Liver (tissue), 8 donors: ENCODE measurements at regions not wholly inside any gene's neighbourhood (a gene's known extent, or its start where the extent isn't known, plus 50 kb on each side); places are given as distances from the start of the nearest gene placed in this dataset.

Experiments used
- DNase-seq: peaks from one replicate; pipeline ENCODE4 v3.0.0-alpha.2; 2017; ENCODE audit warnings: low spot score
- H3K27ac ChIP-seq, 2 donors: one replicate each; pipeline ENCODE4 v1.7.0; 2013; ENCODE audit warnings: inconsistent platforms in 2 of 2, low read length in 2 of 2, control low read depth in 1 of 2, low read depth in 1 of 2, mild to moderate bottlenecking in 1 of 2
- H3K27me3 ChIP-seq, 4 donors: one replicate each; pipeline versions ENCODE4 v1.6.1 to v1.7.0; 2013; ENCODE audit warnings: low read length in 3 of 4, inconsistent platforms in 1 of 4, mild to moderate bottlenecking in 1 of 4, moderate library complexity in 1 of 4; ENCODE audit not compliant: control insufficient read depth in 4 of 4, insufficient read depth in 4 of 4
- H3K36me3 ChIP-seq, 4 donors: one replicate each; pipeline versions ENCODE4 v1.6.1 to v1.7.0; 2013; ENCODE audit warnings: low read length in 3 of 4, mild to moderate bottlenecking in 3 of 4, low read depth in 1 of 4, moderate library complexity in 1 of 4; ENCODE audit not compliant: control insufficient read depth in 4 of 4, insufficient read depth in 3 of 4
- H3K4me1 ChIP-seq, 4 donors: one replicate each; pipeline versions ENCODE4 v1.6.1 to v1.7.0; 2013; ENCODE audit warnings: low read length in 3 of 4, mild to moderate bottlenecking in 3 of 4, moderate library complexity in 1 of 4; ENCODE audit not compliant: control insufficient read depth in 4 of 4, insufficient read depth in 4 of 4
- H3K4me3 ChIP-seq, 3 donors: one replicate each; pipeline versions ENCODE4 v1.6.1 to v1.7.0; 2013; ENCODE audit warnings: low read length in 3 of 3, control low read depth in 1 of 3, low read depth in 1 of 3, mild to moderate bottlenecking in 1 of 3
- H3K9ac ChIP-seq, 2 donors: one replicate each; pipeline ENCODE4 v1.7.0; 2013; ENCODE audit warnings: low read length in 2 of 2, mild to moderate bottlenecking in 2 of 2, moderate library complexity in 2 of 2, control low read depth in 1 of 2, low read depth in 1 of 2
- H3K9me3 ChIP-seq, 4 donors: one replicate each; pipeline versions ENCODE4 v1.6.1 to v1.7.0; 2013; ENCODE audit warnings: low read length in 3 of 4; ENCODE audit not compliant: control insufficient read depth in 4 of 4
- EGR1 ChIP-seq, 2 donors: IDR thresholded peaks; 2 replicates each; pipeline ENCODE4 v1.6.1; 2016 to 2018; ENCODE audit warnings: antibody characterized with exemption in 2 of 2, low read depth in 2 of 2
- FOXA1 ChIP-seq: IDR thresholded peaks from 2 replicates; pipeline ENCODE4 v1.6.1; 2016; ENCODE audit warnings: antibody characterized with exemption
- FOXA2 ChIP-seq: IDR thresholded peaks from 2 replicates; pipeline ENCODE4 v1.6.1; 2016; ENCODE audit warnings: antibody characterized with exemption
- GABPA ChIP-seq, 2 donors: IDR thresholded peaks in 1 of 2; conservative IDR thresholded peaks in 1 of 2; 2 replicates each; pipeline ENCODE4 v1.6.1; 2016; ENCODE audit warnings: antibody characterized with exemption in 2 of 2, mild to moderate bottlenecking in 1 of 2, moderate library complexity in 1 of 2
- HNF4G ChIP-seq: IDR thresholded peaks from 2 replicates; pipeline ENCODE4 v1.6.1; 2016; ENCODE audit warnings: antibody characterized with exemption
- JUND ChIP-seq, 2 donors: IDR thresholded peaks; 2 replicates each; pipeline ENCODE4 v1.6.1; 2016; ENCODE audit warnings: antibody characterized with exemption in 2 of 2
- NR2F2 ChIP-seq: IDR thresholded peaks from 2 replicates; pipeline ENCODE4 v1.6.1; 2016; ENCODE audit warnings: antibody characterized with exemption
- RAD21 ChIP-seq, 2 donors: IDR thresholded peaks; 2 replicates each; pipeline ENCODE4 v1.6.1; 2016; ENCODE audit warnings: antibody characterized with exemption in 2 of 2, mild to moderate bottlenecking in 2 of 2
- SP1 ChIP-seq: IDR thresholded peaks from 2 replicates; pipeline ENCODE4 v1.6.1; 2018; ENCODE audit warnings: antibody characterized with exemption, mild to moderate bottlenecking
- YY1 ChIP-seq: IDR thresholded peaks from 2 replicates; pipeline ENCODE4 v1.6.1; 2016; ENCODE audit warnings: antibody characterized with exemption, mild to moderate bottlenecking
- WGBS: extraction: QIAGEN DNeasy Blood & Tissue Kit; methylation state at CpG from one replicate; pipeline ENCODE4 v1.1.7; 2013; 5-methylcytosine and 5-hydroxymethylcytosine counted together
- TF ChIP-seq, protein P1 (sequence below): IDR thresholded peaks from 2 replicates; pipeline ENCODE4 v1.6.1; 2016; ENCODE audit warnings: antibody characterized with exemption, mild to moderate bottlenecking
- TF ChIP-seq, protein P2 (sequence below): IDR thresholded peaks from 2 replicates; pipeline ENCODE4 v1.6.1; 2016; ENCODE audit warnings: antibody characterized with exemption
- TF ChIP-seq, protein P3 (sequence below): IDR thresholded peaks from 2 replicates; pipeline ENCODE4 v1.6.1; 2016; ENCODE audit warnings: antibody characterized with exemption
- TF ChIP-seq, protein P4 (sequence below): IDR thresholded peaks from 2 replicates; pipeline ENCODE4 v1.6.1; 2016; ENCODE audit warnings: antibody characterized with exemption
- TF ChIP-seq, protein P5 (sequence below): fragments of 150-350 bp; IDR thresholded peaks from 2 replicates; pipeline ENCODE4 v1.5.1; 2017; ENCODE audit warnings: improper control_type of control experiment, low read depth, low read length; ENCODE audit not compliant: missing input control
- donor health status: healthy.
- donor health status: healthy.
- donor health status: healthy.
- donor health status: healthy.
- donor health status: healthy.

DNA sequence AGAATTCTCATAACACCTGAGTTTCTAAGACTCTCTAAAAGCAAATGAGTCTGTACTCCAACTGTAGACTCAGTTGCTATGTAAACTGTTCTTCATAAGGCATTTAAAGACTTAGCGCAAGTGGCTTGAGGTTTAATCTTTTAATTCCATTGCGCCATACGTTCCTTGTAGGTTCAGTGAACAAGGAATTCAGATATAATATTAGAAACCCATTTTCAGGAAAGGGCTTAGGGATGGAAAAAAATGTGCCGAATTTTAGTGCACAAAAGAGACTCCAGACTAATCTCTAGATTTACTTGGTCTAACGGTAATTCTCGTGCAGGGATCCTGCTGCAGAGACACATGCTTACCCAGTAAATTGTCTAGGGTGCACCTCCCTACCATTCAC is 268.9 kb upstream of the TANK start:
- H3K9me3 ChIP-seq = no peaks in the 10 kb centered on the region
- H3K9ac ChIP-seq = no peak overlapping the region
- H3K27me3 ChIP-seq = no peaks in the 10 kb centered on the region
- H3K36me3 ChIP-seq = no peaks in the 10 kb centered on the region
- H3K4me1 ChIP-seq = no peaks in the 10 kb centered on the region
- TF ChIP-seq, protein P1, sequence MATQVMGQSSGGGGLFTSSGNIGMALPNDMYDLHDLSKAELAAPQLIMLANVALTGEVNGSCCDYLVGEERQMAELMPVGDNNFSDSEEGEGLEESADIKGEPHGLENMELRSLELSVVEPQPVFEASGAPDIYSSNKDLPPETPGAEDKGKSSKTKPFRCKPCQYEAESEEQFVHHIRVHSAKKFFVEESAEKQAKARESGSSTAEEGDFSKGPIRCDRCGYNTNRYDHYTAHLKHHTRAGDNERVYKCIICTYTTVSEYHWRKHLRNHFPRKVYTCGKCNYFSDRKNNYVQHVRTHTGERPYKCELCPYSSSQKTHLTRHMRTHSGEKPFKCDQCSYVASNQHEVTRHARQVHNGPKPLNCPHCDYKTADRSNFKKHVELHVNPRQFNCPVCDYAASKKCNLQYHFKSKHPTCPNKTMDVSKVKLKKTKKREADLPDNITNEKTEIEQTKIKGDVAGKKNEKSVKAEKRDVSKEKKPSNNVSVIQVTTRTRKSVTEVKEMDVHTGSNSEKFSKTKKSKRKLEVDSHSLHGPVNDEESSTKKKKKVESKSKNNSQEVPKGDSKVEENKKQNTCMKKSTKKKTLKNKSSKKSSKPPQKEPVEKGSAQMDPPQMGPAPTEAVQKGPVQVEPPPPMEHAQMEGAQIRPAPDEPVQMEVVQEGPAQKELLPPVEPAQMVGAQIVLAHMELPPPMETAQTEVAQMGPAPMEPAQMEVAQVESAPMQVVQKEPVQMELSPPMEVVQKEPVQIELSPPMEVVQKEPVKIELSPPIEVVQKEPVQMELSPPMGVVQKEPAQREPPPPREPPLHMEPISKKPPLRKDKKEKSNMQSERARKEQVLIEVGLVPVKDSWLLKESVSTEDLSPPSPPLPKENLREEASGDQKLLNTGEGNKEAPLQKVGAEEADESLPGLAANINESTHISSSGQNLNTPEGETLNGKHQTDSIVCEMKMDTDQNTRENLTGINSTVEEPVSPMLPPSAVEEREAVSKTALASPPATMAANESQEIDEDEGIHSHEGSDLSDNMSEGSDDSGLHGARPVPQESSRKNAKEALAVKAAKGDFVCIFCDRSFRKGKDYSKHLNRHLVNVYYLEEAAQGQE = no peak
- no peak for TF ChIP-seq SP1
- TF ChIP-seq, protein P2, sequence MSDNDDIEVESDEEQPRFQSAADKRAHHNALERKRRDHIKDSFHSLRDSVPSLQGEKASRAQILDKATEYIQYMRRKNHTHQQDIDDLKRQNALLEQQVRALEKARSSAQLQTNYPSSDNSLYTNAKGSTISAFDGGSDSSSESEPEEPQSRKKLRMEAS = no peak
- TF ChIP-seq RAD21 (IDR thresholded peaks at IDR 0.05) = no peak
- no peak for TF ChIP-seq JUND (IDR thresholded peaks at IDR 0.05)
- no peak for TF ChIP-seq FOXA2
- TF ChIP-seq EGR1 (IDR thresholded peaks at IDR 0.05; ENCODE audit: low read depth in 2 of 2) = no peak
- TF ChIP-seq, protein P3, sequence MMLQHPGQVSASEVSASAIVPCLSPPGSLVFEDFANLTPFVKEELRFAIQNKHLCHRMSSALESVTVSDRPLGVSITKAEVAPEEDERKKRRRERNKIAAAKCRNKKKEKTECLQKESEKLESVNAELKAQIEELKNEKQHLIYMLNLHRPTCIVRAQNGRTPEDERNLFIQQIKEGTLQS = no peak
- TF ChIP-seq HNF4G = no peak
- TF ChIP-seq YY1 = no peak
- TF ChIP-seq FOXA1 = no peak
- TF ChIP-seq, protein P4, sequence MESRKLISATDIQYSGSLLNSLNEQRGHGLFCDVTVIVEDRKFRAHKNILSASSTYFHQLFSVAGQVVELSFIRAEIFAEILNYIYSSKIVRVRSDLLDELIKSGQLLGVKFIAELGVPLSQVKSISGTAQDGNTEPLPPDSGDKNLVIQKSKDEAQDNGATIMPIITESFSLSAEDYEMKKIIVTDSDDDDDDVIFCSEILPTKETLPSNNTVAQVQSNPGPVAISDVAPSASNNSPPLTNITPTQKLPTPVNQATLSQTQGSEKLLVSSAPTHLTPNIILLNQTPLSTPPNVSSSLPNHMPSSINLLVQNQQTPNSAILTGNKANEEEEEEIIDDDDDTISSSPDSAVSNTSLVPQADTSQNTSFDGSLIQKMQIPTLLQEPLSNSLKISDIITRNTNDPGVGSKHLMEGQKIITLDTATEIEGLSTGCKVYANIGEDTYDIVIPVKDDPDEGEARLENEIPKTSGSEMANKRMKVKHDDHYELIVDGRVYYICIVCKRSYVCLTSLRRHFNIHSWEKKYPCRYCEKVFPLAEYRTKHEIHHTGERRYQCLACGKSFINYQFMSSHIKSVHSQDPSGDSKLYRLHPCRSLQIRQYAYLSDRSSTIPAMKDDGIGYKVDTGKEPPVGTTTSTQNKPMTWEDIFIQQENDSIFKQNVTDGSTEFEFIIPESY = no peak
- TF ChIP-seq, protein P5, sequence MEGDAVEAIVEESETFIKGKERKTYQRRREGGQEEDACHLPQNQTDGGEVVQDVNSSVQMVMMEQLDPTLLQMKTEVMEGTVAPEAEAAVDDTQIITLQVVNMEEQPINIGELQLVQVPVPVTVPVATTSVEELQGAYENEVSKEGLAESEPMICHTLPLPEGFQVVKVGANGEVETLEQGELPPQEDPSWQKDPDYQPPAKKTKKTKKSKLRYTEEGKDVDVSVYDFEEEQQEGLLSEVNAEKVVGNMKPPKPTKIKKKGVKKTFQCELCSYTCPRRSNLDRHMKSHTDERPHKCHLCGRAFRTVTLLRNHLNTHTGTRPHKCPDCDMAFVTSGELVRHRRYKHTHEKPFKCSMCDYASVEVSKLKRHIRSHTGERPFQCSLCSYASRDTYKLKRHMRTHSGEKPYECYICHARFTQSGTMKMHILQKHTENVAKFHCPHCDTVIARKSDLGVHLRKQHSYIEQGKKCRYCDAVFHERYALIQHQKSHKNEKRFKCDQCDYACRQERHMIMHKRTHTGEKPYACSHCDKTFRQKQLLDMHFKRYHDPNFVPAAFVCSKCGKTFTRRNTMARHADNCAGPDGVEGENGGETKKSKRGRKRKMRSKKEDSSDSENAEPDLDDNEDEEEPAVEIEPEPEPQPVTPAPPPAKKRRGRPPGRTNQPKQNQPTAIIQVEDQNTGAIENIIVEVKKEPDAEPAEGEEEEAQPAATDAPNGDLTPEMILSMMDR = no peak
- TF ChIP-seq GABPA (IDR thresholded peaks at IDR 0.05 in 1 of 2, conservative IDR thresholded peaks at IDR 0.05 in 1 of 2) = no peak
- TF ChIP-seq NR2F2 = no peak
- no peak overlapping the region for H3K4me3 ChIP-seq
- WGBS = 96% methylated on average over 6 of the region's 6 CpGs
- no peak for DNase-seq
- no peak overlapping the region for H3K27ac ChIP-seq

DNA sequence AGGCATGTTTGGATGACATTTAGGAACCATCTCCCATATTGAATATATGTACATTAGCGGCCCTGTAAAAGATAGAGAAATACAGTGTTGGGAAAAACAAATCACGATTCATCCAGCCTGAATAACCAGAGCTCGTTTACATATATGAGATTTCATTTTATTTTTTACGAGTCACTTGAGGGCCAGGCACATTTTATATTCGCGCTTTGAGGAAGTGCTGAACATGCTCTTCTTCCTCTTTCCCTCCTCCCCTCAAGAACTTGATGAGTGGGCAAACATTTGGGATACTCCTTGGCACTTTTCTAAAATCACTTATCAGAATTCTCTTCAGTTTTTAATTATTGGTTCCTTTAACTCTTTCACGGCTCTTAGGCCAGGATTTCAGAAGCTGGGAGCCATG is 268.0 kb upstream of the TANK start:
- TF ChIP-seq EGR1 (IDR thresholded peaks at IDR 0.05; ENCODE audit: low read depth in 2 of 2) (no peak), HNF4G (no peak), FOXA1 (no peak), YY1 (no peak)
- TF ChIP-seq, protein P5 = no peak
- WGBS = 86% methylated on average over 7 of the region's 7 CpGs
- H3K9ac ChIP-seq = no peak overlapping the region
- no peak overlapping the region for H3K27ac ChIP-seq
- no peak for DNase-seq
- no peaks in the 10 kb centered on the region for H3K27me3 ChIP-seq
- H3K36me3 ChIP-seq = no peaks in the 10 kb centered on the region
- no peaks in the 10 kb centered on the region for H3K9me3 ChIP-seq
- no peak overlapping the region for H3K4me3 ChIP-seq
- no peaks in the 10 kb centered on the region for H3K4me1 ChIP-seq
